Vagina (tissue), 2 donors: ENCODE measurements at regions not wholly inside any gene's neighbourhood (a gene's known extent, or its start where the extent isn't known, plus 50 kb on each side); places are given as distances from the start of the nearest gene placed in this dataset.

ENCODE experiments used
- DNase-seq, 2 donors: peaks; one replicate each; pipeline ENCODE4 v3.0.0-alpha.2; 2017; ENCODE audit errors: extremely low spot score in 2 of 2
- H3K27ac ChIP-seq: fragments of 200-600 bp; sonication (generic); one replicate; pipeline ENCODE4 v1.5.1; 2019
- H3K27me3 ChIP-seq: fragments of 200-600 bp; sonication (generic); one replicate; pipeline ENCODE4 v1.5.1; 2019
- H3K36me3 ChIP-seq, 2 donors: fragments of 200-600 bp; sonication (generic); one replicate each; pipeline ENCODE4 v1.5.1; 2017 to 2019
- H3K4me1 ChIP-seq: fragments of 200-600 bp; sonication (generic); one replicate; pipeline ENCODE4 v1.5.1; 2019
- H3K4me3 ChIP-seq, 2 donors: fragments of 200-600 bp; sonication (generic); 1 replicate in 1 of 2; 2 replicates in 1 of 2; pipeline ENCODE4 v1.5.1; 2016 to 2019
- H3K9me3 ChIP-seq: fragments of 200-600 bp; sonication (generic); one replicate; pipeline ENCODE4 v1.5.1; 2019
- CTCF ChIP-seq, 3 experiments: fragments of 450-650 bp in 2 of 3; fragments of 200-600 bp in 1 of 3; sonication (generic) in 1 of 3; IDR thresholded peaks; one replicate each; pipeline ENCODE4 v1.5.1; 2017 to 2019; ENCODE audit warnings: antibody characterized with exemption in 3 of 3, mild to moderate bottlenecking in 2 of 3, moderate library complexity in 2 of 3
- POLR2A ChIP-seq, 2 donors: fragments of 450-650 bp; IDR thresholded peaks; one replicate each; pipeline ENCODE4 v1.6.1; 2017; ENCODE audit warnings: antibody characterized with exemption in 2 of 2, mild to moderate bottlenecking in 2 of 2, moderate library complexity in 2 of 2
- POLR2AphosphoS5 ChIP-seq, 2 donors: sonication (generic); formaldehyde crosslinking; IDR thresholded peaks; one replicate each; pipeline ENCODE4 v1.9.0; 2017; ENCODE audit warnings: antibody characterized with exemption in 2 of 2, mild to moderate bottlenecking in 2 of 2, low read depth in 1 of 2; ENCODE audit not compliant: insufficient read depth in 1 of 2
- intact Hi-C: fragments of 100-400 bp; cut with DNase I; formaldehyde crosslinking; loops from one replicate; pipeline ENCODE4 v1.15.1; 2023

DNA sequence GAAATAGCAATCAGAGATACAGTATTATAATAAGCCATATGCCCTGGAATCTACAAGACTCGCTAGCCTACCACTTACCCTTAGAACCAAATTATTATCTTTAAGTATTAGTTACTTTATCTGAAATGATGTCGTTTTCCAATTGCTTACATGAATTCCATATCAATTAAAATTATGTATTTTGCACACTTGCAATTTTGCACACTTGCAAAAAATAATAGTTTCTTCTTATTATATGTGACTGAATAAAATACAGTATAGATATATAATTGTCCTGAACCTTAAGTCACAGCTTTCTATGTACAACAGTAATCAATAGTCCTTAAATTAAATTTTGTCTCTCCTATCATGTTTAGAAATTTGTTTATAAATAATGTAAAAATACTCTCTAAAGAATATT lies 2095.1 kb downstream of the NCAM2 start:
- no peak for DNase-seq
- intact Hi-C loops, result no loop called here

GRCh38 chr21:23099185-23099584 lies 2101.0 kb downstream of the NCAM2 start:
- no peak overlapping the region for H3K27ac ChIP-seq
- TF ChIP-seq POLR2AphosphoS5 (IDR thresholded peaks at IDR 0.05; ENCODE audit: insufficient read depth in 1 of 2, low read depth in 1 of 2) (no peak), CTCF (IDR thresholded peaks at IDR 0.05) (no peak)
- DNase-seq, result no peak
- H3K4me1 ChIP-seq, result no peaks in the 10 kb centered on the region
- H3K27me3 ChIP-seq, result no peaks in the 10 kb centered on the region
- H3K4me3 ChIP-seq, result no peak overlapping the region
- intact Hi-C loops, result no loop called here
- H3K9me3 ChIP-seq, result no peaks in the 10 kb centered on the region
- H3K36me3 ChIP-seq, result no peaks in the 10 kb centered on the region

More for the DNA sequence above, 2095.1 kb downstream of the NCAM2 start:
- Histone ChIP-seq H3K27me3 (no peaks in the 10 kb centered on the region), H3K36me3 (no peaks in the 10 kb centered on the region), H3K4me3 (no peak overlapping the region), H3K9me3 (no peaks in the 10 kb centered on the region), H3K27ac (no peak overlapping the region), H3K4me1 (no peaks in the 10 kb centered on the region)
- TF ChIP-seq CTCF (IDR thresholded peaks at IDR 0.05) (no peak), POLR2A (IDR thresholded peaks at IDR 0.05) (no peak), POLR2AphosphoS5 (IDR thresholded peaks at IDR 0.05; ENCODE audit: insufficient read depth in 1 of 2, low read depth in 1 of 2) (no peak)

GRCh38 chr21:23101111-23101510 lies 2102.9 kb downstream of the NCAM2 start:
- Histone ChIP-seq H3K4me3 (no peak overlapping the region), H3K27ac (no peak overlapping the region), H3K36me3 (no peaks in the 10 kb centered on the region), H3K9me3 (no peaks in the 10 kb centered on the region), H3K4me1 (no peaks in the 10 kb centered on the region), H3K27me3 (no peaks in the 10 kb centered on the region)
- intact Hi-C loops, result no loop called here
- no peak for TF ChIP-seq POLR2AphosphoS5 (IDR thresholded peaks at IDR 0.05; ENCODE audit: insufficient read depth in 1 of 2, low read depth in 1 of 2)
- no peak for TF ChIP-seq CTCF (IDR thresholded peaks at IDR 0.05)
- no peak for DNase-seq

DNA sequence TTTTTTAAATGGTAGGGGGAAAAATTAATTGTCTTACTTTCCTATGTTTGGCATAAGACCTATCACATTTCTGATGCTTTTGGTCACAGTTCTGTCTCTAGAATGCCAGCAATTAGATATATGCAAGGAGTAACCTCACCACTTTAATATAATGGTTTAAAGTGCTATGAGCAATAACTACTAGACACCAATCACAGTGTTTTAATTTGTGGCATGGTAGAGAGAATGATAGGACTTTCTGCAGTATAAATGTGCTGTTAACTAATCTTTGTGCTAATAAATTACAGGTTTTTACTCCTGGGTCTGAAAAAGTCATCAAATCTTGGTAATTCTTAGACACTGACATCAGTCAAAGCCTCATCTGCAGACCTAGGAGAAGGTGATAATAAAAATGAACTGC lies 2110.3 kb downstream of the NCAM2 start:
- Histone ChIP-seq H3K4me3 (no peak overlapping the region), H3K27ac (no peak overlapping the region), H3K36me3 (no peaks in the 10 kb centered on the region), H3K4me1 (no peaks in the 10 kb centered on the region), H3K9me3 (no peaks in the 10 kb centered on the region), H3K27me3 (no peaks in the 10 kb centered on the region)
- TF ChIP-seq POLR2A (IDR thresholded peaks at IDR 0.05), result no peak
- no peak for TF ChIP-seq CTCF (IDR thresholded peaks at IDR 0.05)
- no peak for TF ChIP-seq POLR2AphosphoS5 (IDR thresholded peaks at IDR 0.05; ENCODE audit: insufficient read depth in 1 of 2, low read depth in 1 of 2)
- intact Hi-C loops, result no loop called here
- no peak for DNase-seq

DNA sequence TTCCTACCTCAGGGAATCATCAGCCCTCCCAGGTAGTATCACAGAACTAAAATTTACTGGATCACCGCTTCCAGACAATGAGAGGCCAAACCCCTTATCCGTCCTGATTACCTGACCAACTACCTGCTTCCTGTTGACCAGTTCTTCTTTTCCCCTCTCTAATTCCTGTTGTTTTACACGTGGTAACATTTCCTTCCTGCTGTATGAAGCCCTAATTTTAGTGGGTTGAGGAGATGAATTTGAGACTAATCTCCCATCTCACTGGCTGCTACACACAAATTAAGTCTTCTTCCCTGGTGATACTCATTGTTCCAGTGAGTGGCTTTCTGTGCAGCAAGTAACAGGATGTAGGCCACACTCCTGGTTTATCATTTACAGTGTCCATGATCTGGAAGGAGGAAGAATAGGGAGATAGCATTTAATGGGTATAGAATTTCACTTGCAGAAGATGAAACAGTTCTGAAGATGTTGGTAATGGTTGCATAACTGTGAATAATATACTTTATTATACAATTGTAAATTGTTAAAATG lies 2112.9 kb downstream of the NCAM2 start:
- intact Hi-C loops, result no loop called here
- no peak for TF ChIP-seq POLR2AphosphoS5 (IDR thresholded peaks at IDR 0.05; ENCODE audit: insufficient read depth in 1 of 2, low read depth in 1 of 2)
- TF ChIP-seq POLR2A (IDR thresholded peaks at IDR 0.05), result no peak
- no peak for TF ChIP-seq CTCF (IDR thresholded peaks at IDR 0.05)
- Histone ChIP-seq H3K36me3 (no peaks in the 10 kb centered on the region), H3K9me3 (no peaks in the 10 kb centered on the region), H3K4me1 (no peaks in the 10 kb centered on the region), H3K27ac (no peak overlapping the region), H3K27me3 (no peaks in the 10 kb centered on the region), H3K4me3 (no peak overlapping the region)
- no peak for DNase-seq
